ENCODE measurements at regions not wholly inside any gene's neighbourhood (a gene's known extent, or its start where the extent isn't known, plus 50 kb on each side); places are given as distances from the start of the nearest gene placed in this dataset.
A peak's percentile ranks its signal among the peaks of the same experiment; 100 is the strongest.
"Not testable (repeated sequence)": the region's sequence is repeated elsewhere in the genome, so short reads cannot be mapped to it uniquely, and the experiment has no call there.

- DNase-seq: not testable (repeated sequence)
Measured at GRCh38 chr4:3631544-3632266, 99.5 kb upstream of the LRPAP1 start.

- DNase-seq: no peak
Measured at GRCh38 chr4:3630598-3631543, 98.6 kb upstream of the LRPAP1 start.

DNA sequence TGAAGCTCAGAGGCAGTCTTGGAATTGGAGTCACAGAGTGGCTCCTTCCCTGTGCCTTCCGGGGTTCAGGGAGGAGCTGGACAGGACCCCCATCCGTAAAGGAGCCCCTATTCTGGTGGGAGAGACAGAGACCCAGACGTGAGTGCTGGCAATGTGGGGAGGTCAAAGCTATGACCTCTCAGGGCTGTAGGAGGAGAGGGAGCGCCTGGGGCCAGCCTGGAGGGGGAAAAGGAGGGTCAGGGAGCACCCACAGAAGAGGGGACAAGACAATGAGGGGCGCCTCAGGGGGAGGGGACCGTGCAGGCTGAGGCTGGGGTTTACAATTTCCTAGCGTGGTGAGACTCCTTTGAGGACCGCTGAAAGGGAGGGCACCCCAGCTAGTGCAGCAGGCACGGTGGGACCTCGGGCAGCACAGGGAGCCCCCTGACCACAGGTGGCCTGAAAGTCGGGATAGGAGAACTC is 97.9 kb upstream of the LRPAP1 start:
- no peak for DNase-seq

GRCh38 chr4:3629665-3630064 is 97.4 kb upstream of the LRPAP1 start:
- DNase-seq: no peak

DNA sequence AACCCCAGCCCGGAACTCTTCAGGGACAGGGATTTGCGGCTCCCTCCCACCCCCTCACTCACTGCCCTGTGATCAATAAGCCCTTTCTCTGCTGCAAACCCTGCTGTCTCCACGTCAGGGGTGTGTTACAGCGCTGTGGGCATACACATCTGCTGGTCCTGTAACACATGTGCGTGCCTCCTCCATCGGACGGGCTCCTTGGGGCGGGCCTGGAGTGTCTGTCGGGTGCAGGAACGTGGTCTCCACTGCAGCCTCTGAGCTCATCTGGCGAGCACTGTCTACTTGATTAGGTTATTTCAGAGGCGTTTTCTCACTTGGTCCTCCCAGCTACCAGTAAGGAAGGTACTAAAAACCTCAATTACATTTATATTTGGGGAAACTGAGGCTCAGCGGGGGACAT is 97.0 kb upstream of the LRPAP1 start:
- DNase-seq: not testable (repeated sequence)

DNA sequence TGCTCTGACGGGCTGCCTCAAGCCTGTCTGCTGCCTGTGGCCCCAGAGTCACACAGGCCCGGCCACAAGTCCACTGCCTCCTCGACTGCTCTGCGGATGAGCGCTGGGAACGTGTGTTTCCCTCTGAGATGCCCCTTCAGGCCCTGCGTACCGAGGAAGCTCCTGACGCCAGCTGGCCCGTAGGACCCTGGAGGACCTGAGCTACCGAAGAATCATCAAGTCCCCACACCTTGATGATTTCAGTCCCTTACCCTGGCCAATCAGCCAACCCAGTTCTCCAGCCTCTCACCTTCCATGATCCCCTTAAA is 96.6 kb upstream of the LRPAP1 start:
- no peak for DNase-seq

DNA sequence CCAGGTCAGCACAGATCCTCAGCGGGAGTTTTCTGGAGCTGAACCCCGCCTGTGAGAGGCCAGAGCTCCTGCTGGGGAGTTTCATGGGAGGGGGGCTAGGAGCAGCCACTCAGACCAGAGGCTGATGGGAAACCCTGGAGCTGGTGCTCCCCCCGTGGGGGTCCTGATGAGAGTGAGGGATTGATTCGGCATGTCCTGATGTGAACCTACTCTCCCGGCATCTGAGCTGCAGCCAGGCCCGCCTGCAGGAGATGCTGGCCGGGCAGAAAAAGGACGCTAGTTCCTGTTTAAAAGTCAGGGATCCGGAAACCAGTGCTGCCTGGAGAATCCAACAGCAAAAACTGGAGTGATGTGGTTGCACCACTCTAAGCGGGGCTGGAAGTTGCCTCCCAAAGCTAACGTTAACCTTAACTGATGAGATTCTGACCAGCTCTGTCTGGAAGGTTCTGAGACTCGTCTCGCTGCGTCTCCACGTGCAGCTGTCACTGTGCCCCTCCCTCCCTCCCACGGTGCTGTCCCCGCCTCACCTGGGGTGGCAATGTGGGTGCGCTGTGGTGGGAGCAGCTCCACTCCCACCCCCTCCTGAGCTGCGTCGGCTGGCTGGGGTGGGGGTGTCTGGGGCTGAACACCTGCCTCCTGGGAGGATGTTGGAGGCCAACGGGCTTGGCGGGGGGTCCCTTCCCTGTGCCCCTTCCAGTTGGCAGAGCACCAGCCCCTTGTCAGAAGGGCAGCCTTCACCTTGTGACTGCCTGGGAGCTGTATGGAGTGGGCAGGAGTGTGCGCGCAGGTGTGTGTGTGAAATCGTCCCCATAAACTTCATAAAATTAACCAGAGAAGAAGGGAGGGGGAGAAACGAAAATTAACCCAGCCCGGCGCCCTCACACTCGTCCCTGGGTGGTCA is 96.0 kb upstream of the LRPAP1 start:
- DNase-seq: not testable (repeated sequence)

GRCh38 chr4:3627456-3627855 is 95.2 kb upstream of the LRPAP1 start:
- DNase-seq: not testable (repeated sequence)

DNA sequence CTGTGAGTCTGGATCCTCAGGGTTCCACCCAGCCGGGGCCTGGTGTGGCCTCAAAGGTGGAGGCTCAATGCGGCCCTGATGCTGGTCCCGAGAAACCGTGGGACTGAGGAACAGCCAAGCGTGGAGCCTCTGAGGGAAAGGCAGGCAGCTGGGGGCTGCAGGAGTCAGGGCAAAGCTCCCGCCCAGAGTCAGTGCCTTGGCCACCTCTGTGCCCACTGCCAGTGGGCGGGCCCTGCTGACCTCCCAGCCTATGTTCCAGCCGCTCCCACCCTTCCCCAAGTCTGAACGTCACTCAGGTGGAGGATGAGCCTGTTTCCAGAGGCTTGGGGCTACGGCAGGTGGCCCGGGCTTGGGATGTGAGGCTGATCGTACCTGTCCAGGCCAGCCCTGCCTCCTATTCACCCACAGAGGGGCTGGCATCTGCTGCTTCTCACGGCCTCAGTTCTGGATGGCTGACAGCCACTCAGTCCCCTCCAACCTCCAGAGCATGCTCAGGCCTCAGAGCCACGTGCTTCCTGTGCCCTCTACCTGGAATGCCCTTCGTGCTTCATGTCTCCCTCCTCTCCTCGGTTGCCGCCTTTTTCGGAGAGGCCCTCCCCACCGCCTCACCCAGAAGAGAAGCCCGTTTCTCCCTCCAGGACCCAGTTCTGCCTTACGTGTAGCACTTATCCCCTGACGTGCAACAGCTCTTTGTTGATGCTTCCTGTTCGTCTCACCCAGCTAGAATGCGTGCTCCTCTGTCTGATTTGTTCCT is 94.1 kb upstream of the LRPAP1 start:
- not testable (repeated sequence) for DNase-seq

- not testable (repeated sequence) for DNase-seq
Measured at GRCh38 chr4:3625286-3625875, 93.2 kb upstream of the LRPAP1 start.

GRCh38 chr4:3623809-3624329 is 91.6 kb upstream of the LRPAP1 start:
- not testable (repeated sequence) for DNase-seq

GRCh38 chr4:3623106-3623505 is 90.9 kb upstream of the LRPAP1 start:
- no peak for DNase-seq

- peak in 1 of 2 donors; percentile 20 for DNase-seq
Measured at GRCh38 chr4:3620365-3620764, 88.1 kb upstream of the LRPAP1 start.

DNA sequence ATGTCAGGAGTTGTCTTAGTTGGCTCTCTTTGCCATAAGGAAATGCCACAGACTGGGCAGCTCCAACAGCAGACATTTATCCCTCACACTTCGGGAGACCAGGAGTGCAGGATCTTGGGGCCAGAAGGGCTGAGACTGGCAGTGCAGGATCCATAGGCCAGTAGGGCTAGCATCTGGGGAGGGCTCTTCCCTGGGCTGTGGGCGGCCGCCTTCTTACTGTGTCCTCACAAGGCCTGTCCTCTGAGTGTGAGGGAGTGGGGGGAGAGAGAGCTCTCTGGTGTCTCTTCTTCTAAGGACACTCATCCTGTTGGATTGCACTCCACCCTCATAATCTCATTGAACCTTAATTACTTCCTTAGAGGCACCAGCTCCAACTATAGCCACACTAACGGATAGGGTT is 87.5 kb upstream of the LRPAP1 start:
- DNase-seq: not testable (repeated sequence)

GRCh38 chr4:3618341-3618740 is 86.1 kb upstream of the LRPAP1 start:
- DNase-seq: not testable (repeated sequence)

- DNase-seq: no peak
Measured at GRCh38 chr4:3615386-3616286, 83.4 kb upstream of the LRPAP1 start.

- DNase-seq: no peak
Measured at GRCh38 chr4:3614731-3614980, 82.4 kb upstream of the LRPAP1 start.

GRCh38 chr4:3613967-3614730 is 81.9 kb upstream of the LRPAP1 start:
- no peak for DNase-seq

DNA sequence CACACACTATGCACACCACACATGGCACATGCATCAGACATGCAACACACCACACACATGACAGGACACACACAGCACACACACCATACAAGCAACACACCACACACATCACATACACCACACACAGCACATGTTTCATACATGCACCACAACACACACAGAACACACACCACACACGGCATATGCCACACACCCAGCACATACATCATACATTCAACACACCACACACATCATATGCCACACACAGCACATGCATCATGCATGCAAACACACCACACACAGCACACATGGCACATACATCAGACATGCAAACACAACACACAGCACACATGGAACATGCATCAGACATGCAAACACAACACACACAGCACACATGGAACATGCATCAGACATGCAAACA is 80.7 kb upstream of the LRPAP1 start:
- DNase-seq: no peak

GRCh38 chr4:3612281-3612680 is 80.1 kb upstream of the LRPAP1 start:
- DNase-seq: no peak
